Effector CD4-positive, alpha-beta T cell (primary cell): ENCODE measurements at regions not wholly inside any gene's neighbourhood (a gene's known extent, or its start where the extent isn't known, plus 50 kb on each side); places are given as distances from the start of the nearest gene placed in this dataset.
"Not testable (repeated sequence)": the region's sequence is repeated elsewhere in the genome, so short reads cannot be mapped to it uniquely, and the experiment has no call there.

Source experiments
- DNase-seq: peaks from one replicate; pipeline ENCODE4 v3.0.0-alpha.2; 2020

DNA sequence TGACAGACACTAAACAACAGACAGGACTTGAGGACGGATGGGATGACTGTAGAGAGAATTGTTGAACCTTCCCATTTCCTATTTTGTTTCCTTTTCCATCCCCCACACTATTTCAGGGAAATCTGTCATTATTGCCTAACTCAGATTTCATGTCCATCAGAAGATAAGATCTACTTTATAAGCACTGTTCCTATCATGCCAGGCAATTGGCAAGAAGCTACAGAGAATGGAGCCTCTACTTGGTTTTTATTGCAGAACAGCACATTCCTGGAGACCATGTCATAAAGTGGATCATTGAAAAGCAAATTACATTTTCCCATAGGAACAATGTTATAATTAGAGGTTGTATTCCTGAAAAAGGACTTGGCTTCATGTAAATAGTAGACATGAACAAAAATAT lies 173.7 kb upstream of the KIF2A start:
- DNase-seq: no peak

- DNase-seq: no peak
Observed at GRCh38 chr5:62133426-62133825, 172.6 kb upstream of the KIF2A start.

DNA sequence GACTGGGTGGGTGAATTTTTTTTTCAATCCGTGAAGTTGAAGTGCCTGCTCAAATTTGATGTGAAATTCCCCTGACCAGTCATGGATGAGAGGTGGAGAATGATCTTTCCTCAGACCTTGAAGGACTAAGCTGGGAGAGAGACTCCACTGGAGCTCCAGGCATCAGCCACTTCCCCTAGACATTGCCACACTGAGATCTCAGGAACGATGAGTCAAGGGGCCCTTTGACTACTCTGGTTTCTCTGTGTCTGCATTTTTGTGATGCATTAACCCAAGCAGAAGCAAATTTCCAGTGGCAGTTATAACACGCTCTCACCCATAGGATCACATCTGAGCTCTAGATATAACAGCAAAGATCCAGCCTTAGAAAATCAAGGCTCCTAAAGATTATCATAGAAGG lies 171.2 kb upstream of the KIF2A start:
- no peak for DNase-seq

DNA sequence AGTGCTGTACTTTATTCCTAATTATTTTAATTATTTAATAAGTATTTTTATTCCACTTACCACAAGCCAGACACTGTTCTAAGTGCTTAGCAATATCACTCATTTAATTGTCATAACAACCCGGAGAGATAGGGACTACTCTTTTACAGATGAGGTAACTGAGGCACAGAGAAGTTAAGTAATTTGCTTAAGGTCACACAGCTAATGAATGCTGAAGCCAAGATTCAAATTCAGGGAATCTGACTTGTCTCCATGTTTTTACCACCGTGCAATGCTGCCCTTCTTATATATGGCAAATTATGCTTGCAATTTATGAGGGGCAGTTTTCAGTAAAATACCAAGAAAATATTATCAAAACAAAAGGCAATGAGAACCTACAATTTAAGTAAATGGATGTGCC lies 168.4 kb upstream of the KIF2A start:
- DNase-seq: no peak

DNA sequence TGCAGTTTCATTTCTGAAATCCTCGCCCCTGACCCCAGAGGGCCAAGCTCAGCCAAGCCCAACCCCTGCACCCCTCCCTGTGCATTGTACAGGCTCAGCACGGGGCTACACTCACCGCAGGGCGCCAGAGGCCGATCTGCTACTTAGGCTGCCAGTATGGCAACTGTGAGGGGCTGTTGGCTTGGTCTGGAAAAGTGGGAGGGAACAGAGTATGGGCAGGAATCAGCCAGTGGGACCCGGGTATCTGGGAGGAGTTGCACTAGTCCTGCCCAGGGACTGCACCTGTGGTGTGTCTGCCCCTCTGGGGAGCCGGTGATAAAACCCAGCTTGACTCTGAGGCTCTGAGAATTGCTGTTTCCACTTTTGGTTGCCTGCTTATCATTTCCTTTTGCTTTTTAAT lies 167.4 kb upstream of the KIF2A start:
- no peak for DNase-seq

DNA sequence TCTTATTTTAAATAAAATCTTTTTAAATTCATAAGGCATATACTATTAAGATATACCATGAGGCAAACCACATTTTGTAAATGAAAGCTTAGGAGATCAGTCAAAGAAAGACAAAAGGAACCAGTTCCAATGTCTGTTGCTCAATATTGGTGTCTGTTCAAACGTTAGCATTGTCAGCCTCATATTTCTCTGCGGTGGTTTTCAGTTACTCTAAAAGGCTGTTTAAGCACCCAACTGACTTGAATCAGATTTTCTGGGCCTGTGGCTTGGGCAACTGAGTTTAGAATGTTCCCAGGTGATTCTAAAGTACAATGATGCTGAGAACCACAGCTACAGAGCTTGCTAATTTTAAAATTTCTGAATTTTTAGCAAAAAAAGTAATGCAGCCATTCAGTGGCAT lies 166.3 kb upstream of the KIF2A start:
- DNase-seq: no peak

DNA sequence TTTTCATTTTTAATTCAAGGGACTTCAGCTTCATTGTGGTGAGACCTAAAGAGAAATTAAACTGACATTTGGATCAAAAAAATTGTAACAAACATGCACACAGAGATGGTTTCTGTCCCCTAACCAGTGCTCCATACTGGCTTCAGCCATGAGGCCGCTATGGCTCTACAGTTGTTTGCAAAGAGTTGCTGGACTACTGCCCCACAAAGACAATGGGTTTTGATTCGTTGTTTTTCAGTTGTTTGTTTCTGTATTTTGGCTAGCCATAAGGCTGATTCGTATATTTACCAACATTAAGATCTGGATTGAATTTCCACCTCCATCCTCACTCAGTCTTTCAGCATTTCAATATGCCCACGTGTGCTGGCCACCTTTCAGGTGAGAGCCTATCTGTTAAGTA lies 163.7 kb upstream of the KIF2A start:
- no peak for DNase-seq

GRCh38 chr5:62143268-62144229 lies 162.5 kb upstream of the KIF2A start:
- DNase-seq: no peak

DNA sequence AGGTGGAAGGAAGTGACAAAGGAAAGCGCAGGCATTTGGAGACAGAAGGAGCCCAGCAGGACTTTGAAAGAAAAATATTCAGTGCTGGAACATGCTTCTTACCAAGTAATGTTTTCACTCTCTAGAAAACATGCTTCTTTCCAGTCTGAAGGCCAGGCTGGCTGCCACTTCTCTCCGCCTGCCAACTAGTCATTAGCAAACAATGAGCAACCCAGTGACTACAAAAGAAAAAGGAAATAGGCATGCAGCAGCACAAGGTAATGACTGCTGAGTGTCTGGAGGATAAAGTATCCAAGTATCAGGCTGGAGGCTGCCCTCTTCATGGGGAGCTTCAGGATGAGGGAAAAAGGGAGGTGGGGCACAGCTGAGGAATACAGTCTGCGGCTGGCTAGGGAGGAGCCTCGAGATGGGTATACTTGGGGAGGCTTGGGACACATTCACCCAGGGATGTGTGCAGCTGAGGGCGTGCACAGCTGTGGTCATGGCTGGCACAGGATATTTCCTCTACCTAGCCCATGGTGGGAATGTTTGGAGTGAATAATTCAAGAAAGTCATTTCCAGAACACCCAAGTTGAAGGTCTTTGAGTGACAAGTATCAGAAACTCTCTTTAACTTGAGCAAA lies 161.5 kb upstream of the KIF2A start:
- DNase-seq: no peak

DNA sequence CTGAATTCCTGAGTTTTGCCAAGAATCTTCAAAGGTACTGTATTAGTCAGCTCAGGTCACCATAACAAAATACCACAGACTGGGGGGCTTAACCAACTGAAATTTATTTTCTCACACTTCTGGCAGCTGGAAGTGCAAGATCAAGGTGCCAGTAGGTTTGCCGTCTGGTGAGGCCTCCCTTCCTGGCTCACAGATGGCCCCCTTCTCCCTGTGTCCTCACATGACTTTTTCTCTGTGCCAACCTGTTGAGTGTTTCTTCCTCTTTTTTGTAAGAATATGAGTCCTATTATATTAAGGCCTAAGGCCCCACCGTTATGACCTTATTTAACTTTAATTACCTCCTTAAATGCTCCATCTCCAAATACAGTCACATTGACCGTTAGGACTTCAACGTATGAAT lies 156.1 kb upstream of the KIF2A start:
- DNase-seq: no peak

DNA sequence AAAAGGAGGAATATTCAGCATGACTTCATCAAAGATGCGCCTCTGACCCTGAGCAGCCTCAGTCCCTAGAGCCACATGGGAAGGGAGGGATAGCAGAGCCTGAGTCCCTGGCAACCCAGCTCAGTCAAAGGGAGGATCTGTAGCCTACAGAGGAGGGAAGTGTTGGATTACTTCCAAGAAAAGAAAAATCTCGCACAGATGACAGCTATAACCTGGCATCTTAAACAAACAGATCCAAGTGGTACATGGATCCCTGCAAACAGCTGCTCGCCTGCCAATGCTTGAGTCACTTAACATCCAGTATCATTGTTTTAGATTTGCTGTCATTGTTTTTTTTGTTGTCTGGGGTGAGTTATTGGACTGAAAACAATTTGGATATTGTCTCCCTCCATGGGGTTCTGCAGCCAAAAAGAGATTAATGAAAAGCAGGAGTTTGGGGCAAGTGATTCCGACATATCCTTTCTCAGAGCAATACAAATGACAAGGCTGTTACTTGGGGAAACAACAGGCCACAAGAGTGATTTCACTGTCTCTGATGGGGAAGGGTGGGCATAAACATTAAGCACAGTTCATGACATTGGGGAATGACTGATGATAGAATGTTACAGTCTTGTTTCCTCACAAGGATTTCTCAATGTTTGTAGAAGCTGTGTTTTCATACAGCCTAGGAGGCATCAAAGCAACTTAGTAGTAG lies 153.5 kb upstream of the KIF2A start:
- DNase-seq: no peak

GRCh38 chr5:62154758-62155157 lies 151.2 kb upstream of the KIF2A start:
- no peak for DNase-seq

- DNase-seq: no peak
Observed at GRCh38 chr5:62155988-62156387, 150.0 kb upstream of the KIF2A start.

GRCh38 chr5:62167561-62168057 lies 138.4 kb upstream of the KIF2A start:
- no peak for DNase-seq

DNA sequence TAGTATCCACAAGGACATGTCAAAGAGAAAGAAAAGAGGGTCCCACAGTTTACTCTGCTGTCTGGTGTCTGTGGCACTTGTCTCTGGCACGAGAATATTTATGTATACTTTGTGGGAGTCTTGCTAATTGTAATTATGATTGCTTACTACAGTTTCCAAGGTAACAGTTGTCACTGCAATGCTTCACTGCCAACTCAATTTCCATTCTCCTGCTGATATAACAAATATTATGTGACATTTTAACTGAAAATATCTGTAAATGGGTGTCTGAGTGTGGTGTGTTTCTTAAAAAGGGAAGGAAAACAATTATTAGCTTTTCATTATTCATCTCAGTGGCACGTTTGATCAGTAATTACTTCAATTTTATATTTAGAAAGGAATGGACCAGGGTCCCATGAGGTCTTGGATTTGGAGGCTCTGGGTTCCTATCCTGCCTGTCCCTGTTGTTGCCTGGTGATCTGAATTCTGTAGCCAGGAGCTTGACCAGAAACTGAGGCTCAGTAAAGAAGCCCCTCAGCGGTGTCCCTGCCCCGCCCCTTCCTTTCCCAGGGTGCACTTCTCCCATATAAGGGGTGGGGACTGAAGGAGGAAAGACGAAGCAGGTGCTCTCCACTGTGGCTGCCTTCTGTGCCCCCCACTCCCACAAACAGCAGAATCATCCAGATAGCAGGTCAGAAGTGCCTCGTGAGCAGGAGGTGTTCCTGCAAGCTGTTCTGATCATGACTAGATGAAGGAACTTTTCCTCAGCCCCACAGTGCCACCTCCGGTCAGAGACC lies 137.3 kb upstream of the KIF2A start:
- no peak for DNase-seq

DNA sequence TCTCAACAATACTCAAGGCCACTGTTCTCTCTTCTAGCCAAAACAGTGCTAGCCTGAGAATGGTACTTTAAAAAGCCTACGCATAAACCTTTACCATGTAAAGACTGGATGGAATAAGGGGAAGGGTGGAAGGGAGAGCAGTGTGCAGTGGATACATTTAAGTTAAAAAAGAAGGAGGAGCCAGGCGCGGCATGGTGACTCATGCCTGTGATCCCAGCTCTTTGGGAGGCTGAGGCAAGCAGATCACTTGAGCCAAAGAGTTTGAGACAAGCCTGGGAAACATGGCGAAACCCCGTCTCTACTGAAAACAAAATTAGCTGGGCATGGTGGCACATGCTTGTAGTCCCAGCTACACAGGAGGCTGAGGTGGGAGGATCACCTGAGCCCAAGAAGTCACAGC lies 127.7 kb upstream of the KIF2A start:
- DNase-seq: no peak

GRCh38 chr5:62182802-62183201 lies 123.2 kb upstream of the KIF2A start:
- DNase-seq: no peak

- DNase-seq: no peak
Observed at GRCh38 chr5:62183727-62184126, 122.3 kb upstream of the KIF2A start.

- DNase-seq: no peak
Observed at GRCh38 chr5:62184444-62184843, 121.6 kb upstream of the KIF2A start.

DNA sequence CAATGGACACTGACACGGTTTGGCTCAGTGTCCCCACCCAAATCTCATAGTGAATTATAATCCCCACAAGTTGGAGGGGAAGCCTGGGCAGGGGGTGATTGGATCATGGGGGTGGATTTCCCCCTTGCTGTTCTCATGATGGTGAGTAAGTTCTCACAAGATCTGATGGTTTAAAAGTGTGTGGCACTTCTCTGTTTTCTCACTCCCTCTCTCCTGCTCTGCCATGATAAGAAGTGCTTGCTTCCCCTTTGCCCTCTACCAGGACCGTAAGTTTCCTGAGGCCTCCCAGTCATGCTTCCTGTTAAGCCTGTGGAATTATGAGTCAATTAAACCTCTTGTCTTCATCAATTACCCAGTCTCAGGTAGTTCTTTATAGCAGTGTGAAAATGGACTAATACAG lies 115.8 kb upstream of the KIF2A start:
- no peak for DNase-seq

DNA sequence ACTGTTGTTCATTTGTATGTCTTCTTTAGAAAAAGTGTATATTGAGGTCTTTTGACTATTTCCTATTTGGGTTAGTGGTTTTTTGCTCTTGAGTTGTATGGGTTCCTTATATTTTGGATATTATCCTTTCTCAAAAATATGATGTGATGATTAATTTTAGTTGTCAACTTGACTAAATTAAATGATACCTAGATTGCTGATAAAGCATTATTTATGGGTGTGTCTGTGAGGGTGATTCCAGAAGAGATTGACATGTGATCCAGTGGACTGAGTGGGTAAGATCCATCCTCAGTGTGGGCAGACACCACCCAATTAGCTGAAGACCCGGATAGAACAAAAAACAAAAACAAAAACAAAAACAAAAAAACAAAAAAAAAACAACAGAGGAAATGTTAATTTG lies 115.1 kb upstream of the KIF2A start:
- DNase-seq: no peak

GRCh38 chr5:62192958-62193357 lies 113.0 kb upstream of the KIF2A start:
- DNase-seq: no peak

- DNase-seq: not testable (repeated sequence)
Observed at GRCh38 chr5:62196532-62196931, 109.5 kb upstream of the KIF2A start.
